Pancreas (tissue), 10 donors: ENCODE measurements at regions not wholly inside any gene's neighbourhood (a gene's known extent, or its start where the extent isn't known, plus 50 kb on each side); places are given as distances from the start of the nearest gene placed in this dataset.

Experiments used
- ATAC-seq, 4 donors: fragments of 200-7000 bp; cut with Tn5 transposase; one replicate each; pipeline versions ENCODE4 v1.8.0 to v1.9.1; 2020; ENCODE audit warnings: mild to moderate bottlenecking in 4 of 4, moderate library complexity in 4 of 4
- DNase-seq, 6 donors: peaks; one replicate each; pipeline ENCODE4 v3.0.0-alpha.2; 2020
- FAIRE-seq: peaks from 2 replicates; lab custom pipeline; 2012; peaks lifted over from hg19 to GRCh38; lab: Jason Lieb, UNC
- H3K27ac ChIP-seq, 4 donors: fragments of 200-600 bp; sonication (generic); 1 replicate in 3 of 4; 2 replicates in 1 of 4; pipeline versions ENCODE4 v1.5.0 to v1.8.0; 2020
- H3K27me3 ChIP-seq, 4 donors: fragments of 200-600 bp; one replicate each; pipeline ENCODE4 v1.8.0; 2021
- H3K36me3 ChIP-seq, 3 donors: fragments of 200-600 bp; sonication (generic) in 1 of 3; one replicate each; pipeline versions ENCODE4 v1.5.0 to v1.8.0; 2020 to 2021
- H3K4me1 ChIP-seq, 3 donors: fragments of 200-600 bp; one replicate each; pipeline ENCODE4 v1.8.0; 2021
- H3K4me3 ChIP-seq, 4 donors: fragments of 200-600 bp; sonication (generic) in 2 of 4; one replicate each; pipeline versions ENCODE4 v1.5.0 to v1.8.0; 2020 to 2021
- H3K9me3 ChIP-seq, 4 donors: fragments of 200-600 bp; one replicate each; pipeline ENCODE4 v1.8.0; 2021
- CTCF ChIP-seq, 4 donors: fragments of 200-600 bp; sonication (generic) in 3 of 4; IDR thresholded peaks; one replicate each; pipeline versions ENCODE4 v1.5.0 to v1.8.0; 2021; ENCODE audit warnings: antibody characterized with exemption in 4 of 4
- WGBS, 2 donors: extraction: QIAGEN DNeasy Blood & Tissue Kit; methylation state at CpG; one replicate each; pipeline ENCODE4 v1.1.7; 2013; 5-methylcytosine and 5-hydroxymethylcytosine counted together
- intact Hi-C, 3 donors: fragments of 100-400 bp; cut with DNase I; formaldehyde crosslinking; loops; one replicate each; pipeline versions ENCODE4 v1.11.1 to v1.14.2; 2022
- donor health status: healthy with polysubstance abuse.
- donor health status: DM: no; HTN: no; CAD: no; lungs with moderate emphysema.
- donor health status: DM: no; HTN: no; CAD: no.
- donor health status: control.
- donor health status: control.
- donor health status: Bipolar disorder and iron deficiency.
- donor health status: DM: yes; HTN: yes; CAD: no.
- donor health status: DM: no; HTN: no; CAD: no.
- donor health status: DM: no; HTN: no; CAD: no.
- donor health status: DM: yes; HTN: yes; CAD: no.

- no peak for DNase-seq
- FAIRE-seq = no peak
- no peak overlapping the region for H3K27ac ChIP-seq
- no peaks in the 10 kb centered on the region for H3K27me3 ChIP-seq
- TF ChIP-seq CTCF (IDR thresholded peaks at IDR 0.05) = no peak
- intact Hi-C loops = no loop called here
- ATAC-seq = no peak
- no peaks in the 10 kb centered on the region for H3K36me3 ChIP-seq
- no peaks in the 10 kb centered on the region for H3K9me3 ChIP-seq
- no peaks in the 10 kb centered on the region for H3K4me1 ChIP-seq
- no peak overlapping the region for H3K4me3 ChIP-seq
- 84 to 90% methylated on average over 3 of the region's 3 CpGs for WGBS, 2 donors
Observed at GRCh38 chr4:116520886-116521285, 564.5 kb downstream of the TRAM1L1 start.

- intact Hi-C loops = no loop called here
- TF ChIP-seq CTCF (IDR thresholded peaks at IDR 0.05) = no peak
- no peak for DNase-seq
- no peak overlapping the region for H3K27ac ChIP-seq
- peaks cover 0 to 4% (median 0%) of the 10 kb centered on the region in 3 donors for H3K4me1 ChIP-seq
- H3K27me3 ChIP-seq = no peaks in the 10 kb centered on the region
- FAIRE-seq = no peak
- no peak overlapping the region for H3K4me3 ChIP-seq
- 78 to 88% methylated on average over 2 of the region's 2 CpGs for WGBS, 2 donors
- no peak for ATAC-seq
- no peaks in the 10 kb centered on the region for H3K36me3 ChIP-seq
- H3K9me3 ChIP-seq = no peaks in the 10 kb centered on the region
Observed at GRCh38 chr4:116516711-116517110, 568.7 kb downstream of the TRAM1L1 start.

GRCh38 chr4:116515959-116516358, 569.4 kb downstream of the TRAM1L1 start:
- FAIRE-seq = no peak
- peak in 2 of 6 donors; percentile 15 to 28 for DNase-seq
- ATAC-seq = peak in 2 of 4 donors; percentile 44 to 90
- Histone ChIP-seq H3K4me1 (peaks cover 0 to 4% (median 0%) of the 10 kb centered on the region in 3 donors), H3K27me3 (no peaks in the 10 kb centered on the region), H3K4me3 (no peak overlapping the region), H3K9me3 (no peaks in the 10 kb centered on the region), H3K27ac (no peak overlapping the region), H3K36me3 (no peaks in the 10 kb centered on the region)
- WGBS, 2 donors = 4 to 8% methylated on average over 1 of the region's 1 CpG
- intact Hi-C loops = no loop called here
- TF ChIP-seq CTCF (IDR thresholded peaks at IDR 0.05) = no peak

- no peak overlapping the region for H3K27ac ChIP-seq
- H3K27me3 ChIP-seq = no peaks in the 10 kb centered on the region
- no peaks in the 10 kb centered on the region for H3K36me3 ChIP-seq
- FAIRE-seq (no peak), DNase-seq (no peak), ATAC-seq (no peak)
- H3K4me3 ChIP-seq = no peak overlapping the region
- peaks cover 0 to 4% (median 0%) of the 10 kb centered on the region in 3 donors for H3K4me1 ChIP-seq
- H3K9me3 ChIP-seq = no peaks in the 10 kb centered on the region
- intact Hi-C loops = no loop called here
- TF ChIP-seq CTCF (IDR thresholded peaks at IDR 0.05) = no peak
- 25 to 29% methylated on average over 3 of the region's 3 CpGs for WGBS, 2 donors
Observed at GRCh38 chr4:116512552-116512951, 572.8 kb downstream of the TRAM1L1 start.

GRCh38 chr4:116501954-116502353, 583.4 kb downstream of the TRAM1L1 start:
- H3K4me3 ChIP-seq = no peak overlapping the region
- ATAC-seq (no peak), DNase-seq (no peak), FAIRE-seq (no peak)
- H3K27ac ChIP-seq = no peak overlapping the region
- 81 to 82% methylated on average over 4 of the region's 4 CpGs for WGBS, 2 donors
- no peaks in the 10 kb centered on the region for H3K4me1 ChIP-seq
- H3K27me3 ChIP-seq = peaks cover 0 to 4% (median 0%) of the 10 kb centered on the region in 4 donors
- intact Hi-C loops = no loop called here
- no peaks in the 10 kb centered on the region for H3K9me3 ChIP-seq
- no peak for TF ChIP-seq CTCF (IDR thresholded peaks at IDR 0.05)
- H3K36me3 ChIP-seq = no peaks in the 10 kb centered on the region
